ENCODE measurements at regions not wholly inside any gene's neighbourhood (a gene's known extent, or its start where the extent isn't known, plus 50 kb on each side); places are given as distances from the start of the nearest gene placed in this dataset.
"Not testable (repeated sequence)": the region's sequence is repeated elsewhere in the genome, so short reads cannot be mapped to it uniquely, and the experiment has no call there.

DNA sequence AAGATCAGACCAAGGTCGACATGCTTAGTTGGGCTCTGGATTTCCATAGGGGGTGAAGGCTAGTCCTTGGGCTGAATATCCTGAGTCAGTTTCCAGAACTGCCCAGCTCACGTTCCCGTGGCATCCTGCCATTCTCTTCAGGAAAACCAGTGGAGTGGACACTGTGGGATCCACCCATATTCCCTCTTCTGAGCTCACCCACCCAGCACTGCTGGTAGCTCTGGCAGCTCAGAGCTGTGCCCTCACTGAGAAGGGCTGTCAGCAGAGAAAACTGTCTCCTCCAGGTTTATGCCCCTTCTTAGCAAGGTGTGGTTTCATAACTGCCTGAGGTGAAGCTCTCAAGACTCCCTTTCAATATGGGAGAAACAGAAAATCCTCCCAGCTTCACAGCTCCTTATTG is 111.7 kb downstream of the GGTLC2 start:
- Histone ChIP-seq H3K27ac (no peak overlapping the region), H3K4me1 (ENCODE audit: insufficient read depth) (no peaks in the 10 kb centered on the region), H3K36me3 (no peaks in the 10 kb centered on the region), H3K27me3 (no peaks in the 10 kb centered on the region), H3K9me3 (no peaks in the 10 kb centered on the region), H3K4me3 (no peak overlapping the region)
- DNase-seq, result no peak
- 76 to 89% (median 80%) methylated on average over 3 of the region's 3 CpGs for WGBS, 3 donors
- intact Hi-C loops (cut with DNase I), result loop anchor here in 1 of 4 donors (10.0 kb wide), 1 partner anchor 171 kb away; no protein-coding TSS in a partner anchor
- TF ChIP-seq POLR2A (IDR thresholded peaks at IDR 0.05) (no peak), CTCF (IDR thresholded peaks at IDR 0.05) (no peak), EP300 (IDR thresholded peaks at IDR 0.05) (no peak)

DNA sequence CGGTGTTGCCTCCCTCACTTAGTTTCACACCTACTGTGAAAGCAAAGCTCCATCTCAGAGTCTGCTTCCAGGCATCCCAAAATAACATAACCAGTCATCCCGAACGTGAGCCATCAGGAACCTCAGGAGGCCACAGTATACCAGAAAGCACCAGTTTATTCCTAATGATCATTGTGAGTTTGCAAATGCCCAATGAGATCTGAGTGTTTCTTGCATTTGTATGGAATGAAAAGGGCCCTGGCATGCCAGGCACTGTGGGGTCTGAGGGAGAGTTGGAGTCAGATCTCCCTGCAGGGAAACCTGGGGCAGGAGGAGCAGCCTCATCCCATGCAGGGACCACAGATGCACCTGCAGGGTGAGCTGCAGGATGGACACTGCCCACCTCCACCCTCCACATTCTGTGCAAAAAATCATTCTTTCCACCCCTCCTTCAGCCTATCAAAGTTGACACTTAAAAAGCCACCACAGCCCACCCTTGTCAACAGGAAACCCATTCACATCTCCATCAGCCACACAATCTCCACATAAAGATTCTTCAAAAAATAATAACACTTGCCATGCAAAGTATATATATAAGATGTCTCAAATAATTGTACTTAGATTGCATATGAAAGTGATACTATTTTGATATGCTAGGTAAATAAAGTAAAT is 112.3 kb downstream of the GGTLC2 start:
- not testable (repeated sequence) for H3K36me3 ChIP-seq; H3K27ac ChIP-seq; H3K4me3 ChIP-seq; H3K9me3 ChIP-seq; H3K27me3 ChIP-seq; H3K4me1 ChIP-seq (ENCODE audit: insufficient read depth); DNase-seq
- 77 to 87% (median 83%) methylated on average over 3 of the region's 3 CpGs for WGBS, 3 donors
- intact Hi-C loops (cut with DNase I), result loop anchor here in 1 of 4 donors (10.0 kb wide), 1 partner anchor 172 kb away; no protein-coding TSS in a partner anchor

DNA sequence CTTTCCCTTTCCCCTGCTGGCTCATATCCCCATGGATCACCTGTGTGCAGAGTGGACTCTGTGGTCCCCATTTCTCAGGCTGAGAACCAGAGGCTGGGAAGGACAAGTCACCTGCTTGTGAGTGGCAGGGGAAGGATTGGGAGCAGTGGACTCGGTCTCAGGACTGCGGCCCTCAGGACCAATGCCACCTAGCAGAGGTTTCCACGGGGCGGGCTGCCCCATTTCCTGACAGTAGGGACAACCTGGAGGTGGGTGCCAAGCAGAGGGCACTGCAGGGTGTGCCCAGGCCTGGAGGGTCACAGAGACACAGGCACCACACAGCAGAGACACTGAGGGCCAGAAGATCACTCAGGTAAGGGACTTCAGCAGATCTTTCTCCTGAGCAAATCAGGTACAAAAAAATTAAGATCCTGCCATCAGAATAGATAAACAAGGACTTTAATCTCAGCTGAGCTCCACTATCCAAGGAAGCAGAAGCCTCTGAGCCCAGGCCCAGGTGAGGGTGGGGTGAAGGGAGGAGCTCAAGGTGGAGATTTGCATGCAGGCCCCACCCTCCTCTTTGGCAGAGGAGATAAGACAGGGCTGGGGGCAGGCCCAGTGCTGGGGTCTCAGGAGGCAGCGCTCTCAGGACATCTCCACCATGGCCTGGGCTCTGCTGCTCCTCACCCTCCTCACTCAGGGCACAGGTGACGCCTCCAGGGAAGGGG is 113.8 kb downstream of the GGTLC2 start:
- not testable (repeated sequence) for H3K36me3 ChIP-seq; H3K27me3 ChIP-seq; DNase-seq; H3K27ac ChIP-seq; H3K4me3 ChIP-seq; H3K4me1 ChIP-seq (ENCODE audit: insufficient read depth); H3K9me3 ChIP-seq
- intact Hi-C loops (cut with DNase I), result loop anchor here in 1 of 4 donors (10.0 kb wide), 1 partner anchor 173 kb away; no protein-coding TSS in a partner anchor
- WGBS, 3 donors, result 53 to 95% (median 77%) methylated on average over 6 of the region's 6 CpGs

DNA sequence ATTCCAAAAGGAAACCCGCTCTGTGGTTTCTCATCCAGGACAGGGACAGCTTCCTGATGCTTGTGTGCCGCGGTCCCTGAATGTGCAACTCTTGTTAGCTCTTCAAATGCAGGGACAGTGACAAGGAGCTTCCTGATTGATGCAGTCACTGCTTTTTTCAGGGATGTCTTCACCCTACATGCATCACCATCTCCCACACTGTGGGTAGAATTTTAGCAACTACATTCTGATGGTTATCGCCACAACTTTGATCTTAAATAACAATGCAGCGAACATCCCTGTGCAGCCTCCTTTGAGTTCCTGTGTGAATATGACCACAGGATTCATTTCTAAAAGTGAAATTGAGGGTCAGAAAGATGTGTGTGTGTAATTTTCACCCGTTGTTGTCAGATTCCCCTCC is 115.0 kb downstream of the GGTLC2 start:
- no peak for DNase-seq
- 69 to 73% (median 73%) methylated on average over 6 of the region's 6 CpGs for WGBS, 3 donors
- no peaks in the 10 kb centered on the region for H3K36me3 ChIP-seq
- H3K4me3 ChIP-seq, result no peak overlapping the region
- H3K27ac ChIP-seq, result no peak overlapping the region
- no peaks in the 10 kb centered on the region for H3K4me1 ChIP-seq (ENCODE audit: insufficient read depth)
- intact Hi-C loops (cut with DNase I), result loop anchor here in 1 of 4 donors (10.0 kb wide), 1 partner anchor 175 kb away; no protein-coding TSS in a partner anchor
- no peaks in the 10 kb centered on the region for H3K27me3 ChIP-seq
- TF ChIP-seq EP300 (IDR thresholded peaks at IDR 0.05) (no peak), CTCF (IDR thresholded peaks at IDR 0.05) (no peak), POLR2A (IDR thresholded peaks at IDR 0.05) (no peak)
- H3K9me3 ChIP-seq, result no peaks in the 10 kb centered on the region

- Histone ChIP-seq H3K36me3 (no peaks in the 10 kb centered on the region), H3K4me1 (ENCODE audit: insufficient read depth) (no peaks in the 10 kb centered on the region), H3K27me3 (no peaks in the 10 kb centered on the region), H3K27ac (no peak overlapping the region), H3K4me3 (no peak overlapping the region), H3K9me3 (no peaks in the 10 kb centered on the region)
- TF ChIP-seq CTCF (IDR thresholded peaks at IDR 0.05) (no peak), POLR2A (IDR thresholded peaks at IDR 0.05) (no peak)
- DNase-seq, result no peak
- WGBS, 3 donors, result 83 to 86% (median 83%) methylated on average over 7 of the region's 7 CpGs
- intact Hi-C loops (cut with DNase I), result loop anchor here in 1 of 4 donors (10.0 kb wide), 1 partner anchor 175 kb away; no protein-coding TSS in a partner anchor
Measured at GRCh38 chr22:22759889-22760546, 115.6 kb downstream of the GGTLC2 start.

Measured in ovary (tissue), 7 donors.